HL-60 (cell line): ENCODE measurements at regions not wholly inside any gene's neighbourhood (a gene's known extent, or its start where the extent isn't known, plus 50 kb on each side); places are given as distances from the start of the nearest gene placed in this dataset.

Source experiments
- DNase-seq, 2 experiments: peaks; one replicate each; pipeline ENCODE4 v3.0.0-alpha.2; 2010 to 2020; ENCODE audit warnings: low read depth in 1 of 2, low spot score in 1 of 2
- H3K27ac ChIP-seq: fragments of 250-450 bp; sonication (Bioruptor Pico); replicated peaks from 2 replicates; pipeline ENCODE4 v1.5.1; 2020; ENCODE audit warnings: mild to moderate bottlenecking, moderate library complexity
- H3K27me3 ChIP-seq: fragments of 250-450 bp; sonication (Bioruptor Pico); 2 replicates; pipeline ENCODE4 v1.5.1; 2021; ENCODE audit warnings: mild to moderate bottlenecking, moderate library complexity; ENCODE audit not compliant: insufficient read depth, poor library complexity, severe bottlenecking
- H3K4me3 ChIP-seq: replicated peaks from 2 replicates; pipeline ENCODE4 v1.5.1; 2011; ENCODE audit warnings: mild to moderate bottlenecking, control low read depth, low read length; ENCODE audit not compliant: insufficient read depth
- CTCF ChIP-seq: IDR thresholded peaks from one replicate; pipeline ENCODE4 v1.5.1; 2011; ENCODE audit warnings: low read length, control low read depth, inconsistent platforms; ENCODE audit not compliant: insufficient read depth
- GABPA ChIP-seq: IDR thresholded peaks from 2 replicates; pipeline ENCODE4 v1.6.1; 2012; ENCODE audit warnings: low read depth
- POLR2AphosphoS5 ChIP-seq: IDR thresholded peaks from 2 replicates; pipeline ENCODE4 v1.6.1; 2012; ENCODE audit warnings: low read depth
- REST ChIP-seq: IDR thresholded peaks from 2 replicates; pipeline ENCODE4 v1.6.1; 2012; ENCODE audit warnings: low read depth; ENCODE audit not compliant: insufficient replicate concordance
- SPI1 ChIP-seq: IDR thresholded peaks from 2 replicates; pipeline ENCODE4 v1.6.1; 2012; ENCODE audit warnings: low read depth, mild to moderate bottlenecking, borderline replicate concordance

GRCh38 chr9:84189904-84190303 lies 150.7 kb downstream of the SLC28A3 start:
- Histone ChIP-seq H3K4me3 (no peak overlapping the region), H3K27ac (no peak overlapping the region), H3K27me3 (peaks cover 10% of the 10 kb centered on the region)
- TF ChIP-seq REST: no peak
- no peak for TF ChIP-seq SPI1
- no peak for TF ChIP-seq POLR2AphosphoS5
- no peak for TF ChIP-seq GABPA
- TF ChIP-seq CTCF: no peak
- no peak for DNase-seq

GRCh38 chr9:84190411-84190810 lies 150.1 kb downstream of the SLC28A3 start:
- no peak for DNase-seq
- H3K27me3 ChIP-seq: peaks cover 10% of the 10 kb centered on the region
- no peak for TF ChIP-seq REST
- no peak for TF ChIP-seq CTCF
- no peak for TF ChIP-seq POLR2AphosphoS5
- TF ChIP-seq GABPA: no peak
- TF ChIP-seq SPI1: no peak
- H3K27ac ChIP-seq: no peak overlapping the region
- H3K4me3 ChIP-seq: no peak overlapping the region

- Histone ChIP-seq H3K4me3 (no peak overlapping the region), H3K27me3 (no peaks in the 10 kb centered on the region), H3K27ac (no peak overlapping the region)
- TF ChIP-seq POLR2AphosphoS5: no peak
- no peak for TF ChIP-seq GABPA
- TF ChIP-seq REST: no peak
- no peak for TF ChIP-seq SPI1
- no peak for DNase-seq
These were observed 133.7 kb downstream of the SLC28A3 start for GRCh38 chr9:84206801-84207370.
